ENCODE measurements at regions not wholly inside any gene's neighbourhood (a gene's known extent, or its start where the extent isn't known, plus 50 kb on each side); places are given as distances from the start of the nearest gene placed in this dataset.
A peak's percentile ranks its signal among the peaks of the same experiment; 100 is the strongest.

- Histone ChIP-seq H3K9me3 (no peaks in the 10 kb centered on the region), H3K36me3 (no peaks in the 10 kb centered on the region), H3K4me3 (no peak overlapping the region), H3K27me3 (no peaks in the 10 kb centered on the region)
- DNase-seq = no peak
Observed at GRCh38 chr22:27470169-27470772, 331.3 kb downstream of the MN1 start.

- H3K27me3 ChIP-seq = no peaks in the 10 kb centered on the region
- DNase-seq = no peak
- no peaks in the 10 kb centered on the region for H3K9me3 ChIP-seq
- H3K36me3 ChIP-seq = no peaks in the 10 kb centered on the region
- no peak overlapping the region for H3K4me3 ChIP-seq
Observed at GRCh38 chr22:27472975-27473374, 328.6 kb downstream of the MN1 start.

GRCh38 chr22:27473533-27473932, 328.0 kb downstream of the MN1 start:
- DNase-seq = peak; percentile 12
- H3K9me3 ChIP-seq = no peaks in the 10 kb centered on the region
- no peak overlapping the region for H3K4me3 ChIP-seq
- no peaks in the 10 kb centered on the region for H3K36me3 ChIP-seq
- no peaks in the 10 kb centered on the region for H3K27me3 ChIP-seq

GRCh38 chr22:27474112-27474571, 327.4 kb downstream of the MN1 start:
- Histone ChIP-seq H3K27me3 (no peaks in the 10 kb centered on the region), H3K9me3 (no peaks in the 10 kb centered on the region), H3K4me3 (no peak overlapping the region), H3K36me3 (no peaks in the 10 kb centered on the region)
- DNase-seq = peak; percentile 26

GRCh38 chr22:27474711-27475547, 326.6 kb downstream of the MN1 start:
- peak; percentile 86 for DNase-seq
- no peaks in the 10 kb centered on the region for H3K36me3 ChIP-seq
- no peaks in the 10 kb centered on the region for H3K27me3 ChIP-seq
- no peaks in the 10 kb centered on the region for H3K9me3 ChIP-seq
- no peak overlapping the region for H3K4me3 ChIP-seq

GRCh38 chr22:27475548-27475897, 326.0 kb downstream of the MN1 start:
- DNase-seq = no peak
- Histone ChIP-seq H3K4me3 (no peak overlapping the region), H3K36me3 (no peaks in the 10 kb centered on the region), H3K27me3 (no peaks in the 10 kb centered on the region), H3K9me3 (no peaks in the 10 kb centered on the region)

GRCh38 chr22:27476318-27476717, 325.2 kb downstream of the MN1 start:
- no peaks in the 10 kb centered on the region for H3K36me3 ChIP-seq
- no peaks in the 10 kb centered on the region for H3K27me3 ChIP-seq
- H3K4me3 ChIP-seq = no peak overlapping the region
- no peaks in the 10 kb centered on the region for H3K9me3 ChIP-seq
- no peak for DNase-seq

GRCh38 chr22:27476729-27477128, 324.8 kb downstream of the MN1 start:
- DNase-seq = peak; percentile 69
- H3K4me3 ChIP-seq = no peak overlapping the region
- no peaks in the 10 kb centered on the region for H3K36me3 ChIP-seq
- H3K27me3 ChIP-seq = no peaks in the 10 kb centered on the region
- no peaks in the 10 kb centered on the region for H3K9me3 ChIP-seq

GRCh38 chr22:27477171-27477570, 324.4 kb downstream of the MN1 start:
- Histone ChIP-seq H3K9me3 (no peaks in the 10 kb centered on the region), H3K27me3 (no peaks in the 10 kb centered on the region), H3K4me3 (no peak overlapping the region), H3K36me3 (no peaks in the 10 kb centered on the region)
- no peak for DNase-seq

- no peak for DNase-seq
- Histone ChIP-seq H3K4me3 (no peak overlapping the region), H3K36me3 (no peaks in the 10 kb centered on the region), H3K27me3 (no peaks in the 10 kb centered on the region), H3K9me3 (no peaks in the 10 kb centered on the region)
Observed at GRCh38 chr22:27480487-27480886, 321.1 kb downstream of the MN1 start.

- H3K36me3 ChIP-seq = no peaks in the 10 kb centered on the region
- no peaks in the 10 kb centered on the region for H3K27me3 ChIP-seq
- no peaks in the 10 kb centered on the region for H3K9me3 ChIP-seq
- DNase-seq = no peak
- H3K4me3 ChIP-seq = no peak overlapping the region
Observed at GRCh38 chr22:27482402-27482801, 319.2 kb downstream of the MN1 start.

GRCh38 chr22:27483095-27483785, 318.3 kb downstream of the MN1 start:
- Histone ChIP-seq H3K9me3 (no peaks in the 10 kb centered on the region), H3K36me3 (no peaks in the 10 kb centered on the region), H3K27me3 (no peaks in the 10 kb centered on the region), H3K4me3 (no peak overlapping the region)
- DNase-seq = no peak

GRCh38 chr22:27485842-27486241, 315.7 kb downstream of the MN1 start:
- DNase-seq = no peak
- Histone ChIP-seq H3K36me3 (no peaks in the 10 kb centered on the region), H3K27me3 (no peaks in the 10 kb centered on the region), H3K9me3 (no peaks in the 10 kb centered on the region), H3K4me3 (no peak overlapping the region)

- Histone ChIP-seq H3K27me3 (no peaks in the 10 kb centered on the region), H3K9me3 (no peaks in the 10 kb centered on the region), H3K36me3 (no peaks in the 10 kb centered on the region), H3K4me3 (no peak overlapping the region)
- peak; percentile 54 for DNase-seq
Observed at GRCh38 chr22:27487600-27488452, 313.7 kb downstream of the MN1 start.

GRCh38 chr22:27488456-27489177, 312.9 kb downstream of the MN1 start:
- no peak for DNase-seq
- Histone ChIP-seq H3K27me3 (no peaks in the 10 kb centered on the region), H3K4me3 (no peak overlapping the region), H3K9me3 (no peaks in the 10 kb centered on the region), H3K36me3 (no peaks in the 10 kb centered on the region)

GRCh38 chr22:27489178-27489675, 312.3 kb downstream of the MN1 start:
- Histone ChIP-seq H3K4me3 (no peak overlapping the region), H3K36me3 (no peaks in the 10 kb centered on the region), H3K27me3 (no peaks in the 10 kb centered on the region), H3K9me3 (no peaks in the 10 kb centered on the region)
- peak; percentile 59 for DNase-seq

Measured in MG63 (cell line).